ENCODE measurements at regions not wholly inside any gene's neighbourhood (a gene's known extent, or its start where the extent isn't known, plus 50 kb on each side); places are given as distances from the start of the nearest gene placed in this dataset.

- no peak for TF ChIP-seq USF2 (IDR thresholded peaks at IDR 0.05; ENCODE audit: low read length)
- TF ChIP-seq TEAD4 (IDR thresholded peaks at IDR 0.05; ENCODE audit: low read depth, low read length) = no peak
- TF ChIP-seq TAF7 (optimal IDR thresholded peaks at IDR 0.05; ENCODE audit: borderline replicate concordance, low read depth, low read length) = no peak
- no peak for TF ChIP-seq E2F6 (IDR thresholded peaks at IDR 0.05)
- no peak for TF ChIP-seq ATF2 (IDR thresholded peaks at IDR 0.05; ENCODE audit: low read length)
- no peak for TF ChIP-seq POLR2AphosphoS5 (IDR thresholded peaks at IDR 0.05; ENCODE audit: low read depth, low read length)
Measured at GRCh38 chr17:36691606-36692005, 90.2 kb downstream of the MRM1 start (continued).
